Medulla oblongata (tissue), 1 donor: ENCODE measurements at regions not wholly inside any gene's neighbourhood (a gene's known extent, or its start where the extent isn't known, plus 50 kb on each side); places are given as distances from the start of the nearest gene placed in this dataset.

ENCODE experiments used
- DNase-seq: peaks from one replicate; pipeline ENCODE4 v3.0.0-alpha.2; 2015; ENCODE audit errors: extremely low spot score

- DNase-seq = no peak
These were observed 441.1 kb upstream of the HTR2A start for GRCh38 chr13:47337781-47338507.

- DNase-seq = no peak
These were observed 437.3 kb upstream of the HTR2A start for GRCh38 chr13:47334173-47334572.

DNA sequence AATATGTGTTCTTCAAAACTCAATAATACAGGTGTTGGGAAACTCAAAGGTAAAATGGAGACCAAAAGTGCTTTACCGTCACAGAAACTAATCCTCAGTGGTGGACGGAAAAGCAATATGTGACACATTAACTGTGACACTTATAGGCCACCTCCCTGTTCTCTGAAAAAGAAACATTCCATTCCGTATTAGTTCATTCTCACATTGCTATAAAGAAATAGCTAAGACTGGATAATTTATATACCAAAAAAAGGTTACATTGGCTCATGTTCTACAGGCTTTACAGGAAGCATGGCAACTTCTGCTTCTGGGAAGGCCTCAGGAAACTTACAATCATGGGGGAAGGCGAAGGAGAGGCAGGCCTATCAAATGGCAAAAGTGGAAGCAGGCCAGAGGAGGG is 435.3 kb upstream of the HTR2A start:
- DNase-seq = no peak

- no peak for DNase-seq
These were observed 433.2 kb upstream of the HTR2A start for GRCh38 chr13:47330031-47330430.

DNA sequence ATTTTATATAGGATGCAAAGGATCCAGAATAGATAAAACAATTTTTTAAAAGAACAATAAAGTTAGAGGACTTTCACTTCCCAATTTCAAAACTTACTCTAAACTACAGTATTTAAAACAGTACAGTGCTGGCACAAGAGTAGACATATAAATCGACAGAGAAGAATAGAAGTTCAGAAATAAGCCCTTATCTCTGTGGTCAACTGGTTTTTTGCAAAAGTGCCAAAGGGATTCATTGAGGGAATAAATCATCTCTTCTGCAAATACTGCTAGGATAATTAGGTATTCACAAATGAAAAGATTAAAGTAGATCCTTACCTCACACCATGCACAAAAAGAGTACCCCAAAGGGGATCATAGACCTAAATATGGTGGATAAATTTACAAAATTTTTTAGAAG is 431.0 kb upstream of the HTR2A start:
- DNase-seq = no peak

DNA sequence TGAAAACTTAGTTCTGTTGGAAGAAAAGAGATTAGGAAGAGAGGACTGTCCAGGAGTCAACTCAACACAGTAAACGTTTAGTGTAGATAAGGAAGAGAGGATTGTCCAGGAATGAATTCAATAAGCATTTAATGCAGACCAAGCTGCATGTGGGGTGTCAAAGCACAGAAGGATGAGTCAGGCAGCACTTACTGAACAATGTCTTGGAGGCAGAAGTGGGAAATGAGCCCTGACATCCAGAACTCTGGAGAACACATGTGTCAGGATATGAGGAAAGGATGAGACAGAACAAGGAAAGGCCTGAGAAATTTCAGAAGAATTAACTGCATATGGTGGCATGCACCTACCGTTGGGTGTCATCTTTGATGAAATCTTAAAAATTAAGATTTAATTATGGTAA is 429.2 kb upstream of the HTR2A start:
- no peak for DNase-seq

DNA sequence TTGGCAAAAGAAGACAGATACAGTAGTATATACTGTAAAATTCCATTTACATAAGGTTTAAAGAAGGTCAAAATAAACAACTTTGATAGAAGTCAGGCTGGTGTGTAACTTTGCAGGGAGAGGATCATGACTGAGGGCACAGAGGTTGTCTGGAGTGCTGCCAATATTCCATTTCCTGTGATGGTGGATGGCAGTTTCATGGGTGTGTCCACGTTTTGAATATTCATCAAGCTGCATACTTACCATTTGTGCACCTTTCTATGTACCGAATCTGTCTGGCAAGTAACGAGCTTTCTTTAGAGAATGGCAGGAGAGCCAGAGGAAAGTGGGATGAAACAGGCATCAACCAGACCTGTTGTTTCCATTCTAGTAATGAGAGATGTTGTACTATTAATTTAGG is 420.5 kb upstream of the HTR2A start:
- DNase-seq = no peak

GRCh38 chr13:47310401-47310800 is 413.5 kb upstream of the HTR2A start:
- DNase-seq = no peak

DNA sequence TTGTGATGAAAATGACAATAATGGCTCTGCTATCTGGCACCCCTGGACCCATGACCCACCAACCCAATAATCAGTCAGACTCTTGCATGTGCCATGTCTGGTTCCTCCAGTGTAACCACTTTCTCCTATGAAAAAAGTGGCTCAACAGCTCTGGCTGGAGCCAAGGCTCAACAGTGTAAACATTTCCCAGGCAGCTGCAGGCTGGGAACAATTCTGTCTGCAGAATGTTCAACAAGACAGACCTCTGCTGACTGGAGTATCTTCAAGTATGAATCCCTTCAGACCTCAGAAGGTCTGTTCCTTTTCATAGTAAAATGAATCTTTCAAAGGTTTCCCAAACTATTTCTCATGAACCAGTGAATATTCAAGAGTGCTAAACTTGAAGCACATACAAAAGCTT is 410.1 kb upstream of the HTR2A start:
- no peak for DNase-seq

- no peak for DNase-seq
These were observed 406.8 kb upstream of the HTR2A start for GRCh38 chr13:47303626-47304025.

- no peak for DNase-seq
These were observed 402.5 kb upstream of the HTR2A start for GRCh38 chr13:47299304-47299703.

DNA sequence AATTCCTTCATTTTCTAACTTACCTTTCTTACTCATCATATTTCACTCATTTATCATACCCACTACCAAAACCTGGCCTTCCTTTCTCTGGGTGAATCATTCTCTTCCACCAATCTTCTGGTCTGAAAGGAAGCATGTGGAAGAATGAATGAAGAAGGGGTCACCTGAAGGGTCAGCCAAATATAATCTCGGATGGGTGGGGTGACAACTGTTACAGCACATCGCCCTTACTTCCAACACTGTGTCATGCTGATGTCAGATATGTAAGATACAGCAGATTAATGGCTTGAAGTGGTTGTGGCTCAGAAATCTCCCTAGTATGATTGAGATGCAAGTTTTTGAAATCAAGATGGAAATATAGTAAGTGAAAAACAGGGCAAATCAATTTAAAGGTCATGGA is 401.7 kb upstream of the HTR2A start:
- no peak for DNase-seq

- DNase-seq = no peak
These were observed 397.8 kb upstream of the HTR2A start for GRCh38 chr13:47294691-47295090.

DNA sequence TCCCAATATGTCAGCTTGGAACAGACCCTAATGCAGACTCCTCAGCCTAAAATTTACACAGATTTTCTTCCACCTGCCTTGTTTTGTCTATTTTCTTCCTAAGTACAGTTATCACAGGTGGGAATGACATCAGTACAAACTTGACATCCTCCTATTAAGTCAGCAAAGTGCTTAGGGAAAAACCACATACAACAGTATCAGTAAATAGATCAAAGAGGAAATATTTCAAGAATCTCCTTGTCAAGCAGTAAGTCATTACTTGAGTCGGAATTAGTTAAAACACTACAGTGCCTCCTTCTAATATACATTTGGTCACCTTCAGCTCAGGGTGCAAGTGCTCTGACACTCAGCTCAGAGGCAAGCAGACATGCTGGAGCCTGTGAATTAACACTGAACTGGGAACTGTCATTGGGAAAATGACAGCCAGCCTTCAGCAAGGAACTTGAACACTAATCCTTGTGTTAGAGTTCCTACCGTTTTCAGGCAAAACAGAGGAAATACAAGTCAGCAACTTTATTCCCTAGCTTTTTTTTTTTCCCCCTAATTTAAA is 394.3 kb upstream of the HTR2A start:
- no peak for DNase-seq

DNA sequence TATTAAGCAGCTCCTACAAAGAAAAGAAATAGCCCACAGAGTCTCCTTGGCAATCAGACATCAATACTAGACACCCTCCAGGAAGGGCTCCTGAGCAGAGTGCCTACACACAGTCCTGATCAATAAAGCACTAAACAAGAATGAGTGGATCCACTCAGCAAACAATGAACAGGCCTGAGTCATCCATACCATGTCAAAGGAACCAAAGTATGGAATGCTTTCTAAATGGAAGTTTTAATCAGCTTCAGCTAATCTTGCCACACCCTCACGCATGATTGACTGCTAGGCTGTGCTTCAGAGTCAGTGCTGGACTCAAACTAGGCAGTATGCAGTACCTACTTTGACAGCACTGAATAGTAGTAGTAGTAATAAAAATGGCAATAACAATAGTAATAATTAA is 392.7 kb upstream of the HTR2A start:
- DNase-seq = no peak

DNA sequence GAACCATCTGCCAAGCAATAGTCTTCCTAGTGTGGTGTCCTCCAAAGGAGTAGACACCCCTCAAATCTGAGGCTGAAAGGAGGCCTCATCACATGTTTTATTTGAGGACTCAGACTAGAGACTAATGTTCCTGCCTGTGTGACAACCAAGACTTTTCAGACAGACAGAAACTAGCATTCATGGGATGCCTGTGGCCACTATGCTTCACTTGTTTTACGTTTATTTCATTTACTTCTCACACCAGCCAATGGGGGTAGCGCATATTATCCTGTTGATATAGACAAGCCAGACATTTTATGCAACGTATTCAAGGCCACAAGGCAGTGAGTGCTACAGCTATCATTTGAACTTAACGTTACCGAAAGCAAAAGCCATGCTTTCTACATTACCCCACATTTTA is 391.7 kb upstream of the HTR2A start:
- DNase-seq = no peak

DNA sequence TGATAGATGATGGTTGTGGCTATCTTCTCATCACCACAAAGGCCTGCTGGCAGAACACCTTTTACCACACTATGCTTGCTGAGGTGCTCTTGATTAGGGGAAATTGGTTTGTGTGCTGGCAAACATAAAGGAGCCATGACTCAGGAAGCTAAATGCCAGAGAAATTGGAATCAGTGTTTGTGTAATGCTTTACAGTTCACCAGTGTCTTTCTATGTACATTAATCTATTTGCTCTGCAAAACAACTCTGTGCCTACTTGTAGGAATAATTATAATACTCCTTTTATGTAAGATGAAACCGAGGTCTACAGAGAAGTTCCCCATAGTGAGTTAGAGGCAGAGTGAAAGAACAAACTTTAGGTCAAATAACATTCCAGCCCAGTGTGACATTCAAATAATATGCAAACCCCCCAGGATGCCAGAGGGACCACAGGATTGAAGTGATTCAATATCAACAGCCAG is 390.5 kb upstream of the HTR2A start:
- no peak for DNase-seq

GRCh38 chr13:47281991-47282390 is 385.1 kb upstream of the HTR2A start:
- no peak for DNase-seq

GRCh38 chr13:47279920-47280319 is 383.1 kb upstream of the HTR2A start:
- peak; percentile 5 for DNase-seq

DNA sequence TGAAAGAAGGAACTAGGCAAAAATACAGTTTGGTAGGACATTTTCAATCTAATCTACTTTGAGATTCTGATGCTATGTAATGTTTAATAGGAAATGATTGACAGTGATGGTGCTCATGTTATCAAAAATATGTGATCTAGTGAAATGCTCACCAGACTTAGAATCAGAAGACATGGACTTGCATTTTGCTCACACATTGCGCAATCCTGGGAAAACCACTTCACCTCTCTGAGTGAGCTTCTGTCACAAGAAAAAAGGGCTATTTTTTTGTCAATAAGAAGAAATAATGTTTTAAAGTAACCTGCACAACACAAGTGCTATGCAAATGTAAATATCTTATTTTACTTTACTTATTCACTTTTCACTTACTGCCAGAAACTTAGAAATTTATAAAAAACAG is 380.9 kb upstream of the HTR2A start:
- no peak for DNase-seq

DNA sequence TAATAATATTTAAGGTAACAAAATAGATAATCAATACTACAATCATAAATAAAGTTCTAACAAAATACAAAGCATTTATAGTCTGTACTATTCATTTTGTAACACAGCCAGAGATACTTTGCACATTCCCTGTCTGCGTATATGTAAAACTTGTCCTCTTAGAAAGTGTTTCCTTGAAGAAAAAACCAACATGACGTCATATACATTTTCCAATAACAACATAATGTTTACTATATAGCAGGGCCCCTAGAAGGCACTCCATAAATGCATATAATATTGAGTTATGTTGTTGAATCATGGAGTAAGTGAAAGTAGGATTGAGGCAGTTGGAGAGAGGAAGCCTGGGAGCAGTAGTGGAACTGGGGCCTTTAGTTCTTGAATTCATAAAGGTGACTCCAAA is 371.4 kb upstream of the HTR2A start:
- no peak for DNase-seq

GRCh38 chr13:47258384-47258783 is 361.5 kb upstream of the HTR2A start:
- peak; percentile 4 for DNase-seq

- no peak for DNase-seq
These were observed 359.8 kb upstream of the HTR2A start for GRCh38 chr13:47256618-47257017.

DNA sequence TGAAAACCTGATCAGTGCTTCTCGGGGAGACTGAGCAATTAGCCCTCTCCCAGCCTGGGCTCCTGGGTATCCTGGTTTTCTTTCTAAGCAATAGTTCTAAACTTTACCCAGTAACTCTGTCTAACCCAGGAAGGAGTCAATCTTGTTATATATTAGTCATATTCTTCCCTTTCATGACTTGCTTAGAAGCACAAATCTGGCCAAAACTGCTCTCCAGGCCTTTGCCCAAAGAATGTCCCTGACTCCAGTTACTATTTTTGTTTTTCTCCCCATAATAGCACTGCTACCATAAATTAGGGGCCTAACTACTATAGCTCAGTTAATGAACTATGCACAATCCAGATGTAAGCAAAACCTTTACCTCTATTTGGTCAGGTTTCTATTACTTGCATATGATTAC is 355.8 kb upstream of the HTR2A start:
- DNase-seq = no peak
